HG02970 (cell line): ENCODE measurements at regions not wholly inside any gene's neighbourhood (a gene's known extent, or its start where the extent isn't known, plus 50 kb on each side); places are given as distances from the start of the nearest gene placed in this dataset.
"Not testable (repeated sequence)": the region's sequence is repeated elsewhere in the genome, so short reads cannot be mapped to it uniquely, and the experiment has no call there.

Experiments
- ATAC-seq: cut with Tn5 transposase; IDR thresholded peaks from one replicate; pipeline ENCODE4 v1.9.1; 2021; ENCODE audit warnings: mild to moderate bottlenecking, moderate library complexity, moderate number of reproducible peaks; ENCODE audit not compliant: unreplicated experiment, low FRiP score

GRCh38 chr9:11676821-11677220, 1016.4 kb upstream of the TYRP1 start:
- ATAC-seq: no peak

- ATAC-seq: no peak
Measured at GRCh38 chr9:11686733-11687132, 1006.5 kb upstream of the TYRP1 start.

- no peak for ATAC-seq
Measured at GRCh38 chr9:11697126-11697525, 996.1 kb upstream of the TYRP1 start.

- no peak for ATAC-seq
Measured at GRCh38 chr9:11701706-11702105, 991.5 kb upstream of the TYRP1 start.

- no peak for ATAC-seq
Measured at GRCh38 chr9:11702548-11702947, 990.6 kb upstream of the TYRP1 start.

- ATAC-seq: not testable (repeated sequence)
Measured at GRCh38 chr9:11704198-11704597, 989.0 kb upstream of the TYRP1 start.

- ATAC-seq: no peak
Measured at GRCh38 chr9:11708899-11709298, 984.3 kb upstream of the TYRP1 start.

- ATAC-seq: no peak
Measured at GRCh38 chr9:11709567-11709966, 983.6 kb upstream of the TYRP1 start.

GRCh38 chr9:11713077-11713476, 980.1 kb upstream of the TYRP1 start:
- ATAC-seq: no peak

GRCh38 chr9:11722957-11723356, 970.2 kb upstream of the TYRP1 start:
- ATAC-seq: no peak

- ATAC-seq: no peak
Measured at GRCh38 chr9:11726659-11727058, 966.5 kb upstream of the TYRP1 start.

- ATAC-seq: no peak
Measured at GRCh38 chr9:11735391-11735790, 957.8 kb upstream of the TYRP1 start.

GRCh38 chr9:11742471-11742870, 950.7 kb upstream of the TYRP1 start:
- no peak for ATAC-seq

GRCh38 chr9:11743356-11743755, 949.8 kb upstream of the TYRP1 start:
- ATAC-seq: no peak

GRCh38 chr9:11749396-11749795, 943.8 kb upstream of the TYRP1 start:
- ATAC-seq: no peak

- ATAC-seq: no peak
Measured at GRCh38 chr9:11755951-11756350, 937.2 kb upstream of the TYRP1 start.

GRCh38 chr9:11757408-11757807, 935.8 kb upstream of the TYRP1 start:
- no peak for ATAC-seq

- no peak for ATAC-seq
Measured at GRCh38 chr9:11758016-11758415, 935.2 kb upstream of the TYRP1 start.

GRCh38 chr9:11779971-11780370, 913.2 kb upstream of the TYRP1 start:
- ATAC-seq: no peak

GRCh38 chr9:11792870-11793269, 900.3 kb upstream of the TYRP1 start:
- ATAC-seq: no peak

GRCh38 chr9:11794984-11795383, 898.2 kb upstream of the TYRP1 start:
- ATAC-seq: no peak

GRCh38 chr9:11805969-11806368, 887.2 kb upstream of the TYRP1 start:
- no peak for ATAC-seq

- no peak for ATAC-seq
Measured at GRCh38 chr9:11821306-11821975, 871.7 kb upstream of the TYRP1 start.
